Activated B cell treated with CpG ODN at 0.5 μM for 24 hours (primary cell): ENCODE measurements at regions not wholly inside any gene's neighbourhood (a gene's known extent, or its start where the extent isn't known, plus 50 kb on each side); places are given as distances from the start of the nearest gene placed in this dataset.
"Not testable (repeated sequence)": the region's sequence is repeated elsewhere in the genome, so short reads cannot be mapped to it uniquely, and the experiment has no call there.

Experiments
- ATAC-seq: fragments of 200-7000 bp; cut with Tn5 transposase; one replicate; pipeline ENCODE4 v1.10.0; 2021; ENCODE audit warnings: low read depth, mild to moderate bottlenecking, moderate library complexity
- CTCF ChIA-PET: fragments of 350-600 bp; sonication (Branson Sonifier 250); formaldehyde crosslinking; loops from one replicate; lab custom pipeline; 2021; ENCODE audit warnings: antibody characterized with exemption; lab: Charles Lee
- POLR2A ChIA-PET: fragments of 350-600 bp; sonication (Branson Sonifier 250); formaldehyde crosslinking; loops from one replicate; lab custom pipeline; 2021; ENCODE audit warnings: antibody characterized with exemption; lab: Charles Lee
- DNase-seq: peaks from one replicate; pipeline ENCODE4 v3.0.0; 2022
- H3K27ac Mint-ChIP-seq: one replicate; pipeline ENCODE4 v1.8.0; 2020; ENCODE audit warnings: mixed read lengths
- H3K27me3 Mint-ChIP-seq: one replicate; pipeline ENCODE4 v1.8.0; 2021; ENCODE audit warnings: mixed read lengths
- H3K36me3 Mint-ChIP-seq: one replicate; pipeline ENCODE4 v1.8.0; 2021; ENCODE audit warnings: low read depth, mixed read lengths
- H3K4me1 Mint-ChIP-seq: one replicate; pipeline ENCODE4 v1.8.0; 2021; ENCODE audit warnings: mixed read lengths
- H3K4me3 Mint-ChIP-seq: one replicate; pipeline ENCODE4 v1.8.0; 2020; ENCODE audit warnings: mild to moderate bottlenecking, mixed read lengths
- H3K9me3 Mint-ChIP-seq: one replicate; pipeline ENCODE4 v1.8.0; 2020; ENCODE audit warnings: mixed read lengths
- CTCF ChIP-seq: fragments of 200-600 bp; IDR thresholded peaks from one replicate; pipeline ENCODE4 v1.8.0; 2022; ENCODE audit warnings: antibody characterized with exemption, mild to moderate bottlenecking
- intact Hi-C: fragments of 100-400 bp; cut with micrococcal nuclease; formaldehyde crosslinking; loops from one replicate; pipeline ENCODE4 v1.15.1; 2024

GRCh38 chr9:113678859-113679256, 197.3 kb upstream of the ZNF618 start:
- no peak overlapping the region for H3K4me3 Mint-ChIP-seq
- ATAC-seq (no peak), DNase-seq (no peak)
- no peak for TF ChIP-seq CTCF
- CTCF ChIA-PET, result no interaction called here
- no peak overlapping the region for H3K27ac Mint-ChIP-seq
- H3K4me1 Mint-ChIP-seq, result peaks cover 8% of the 10 kb centered on the region
- H3K9me3 Mint-ChIP-seq, result no peaks in the 10 kb centered on the region
- peaks cover 61% of the 10 kb centered on the region for H3K27me3 Mint-ChIP-seq
- no peaks in the 10 kb centered on the region for H3K36me3 Mint-ChIP-seq
- POLR2A ChIA-PET, result no interaction called here
- intact Hi-C loops, result no loop called here

GRCh38 chr9:113682297-113682771, 193.8 kb upstream of the ZNF618 start:
- no peak overlapping the region for H3K4me3 Mint-ChIP-seq
- H3K27ac Mint-ChIP-seq, result no peak overlapping the region
- CTCF ChIA-PET, result no interaction called here
- H3K27me3 Mint-ChIP-seq, result peaks cover 48% of the 10 kb centered on the region
- POLR2A ChIA-PET, result no interaction called here
- peaks cover 13% of the 10 kb centered on the region for H3K9me3 Mint-ChIP-seq
- no peak for DNase-seq
- peaks cover 2% of the 10 kb centered on the region for H3K4me1 Mint-ChIP-seq
- no peaks in the 10 kb centered on the region for H3K36me3 Mint-ChIP-seq
- intact Hi-C loops, result loop anchor here (5.0 kb wide), 1 partner anchor 195 kb away; the partner anchor contains the start of gene ZNF618
- no peak for ATAC-seq
- no peak for TF ChIP-seq CTCF

- H3K4me3 Mint-ChIP-seq, CTCF ChIA-PET, POLR2A ChIA-PET, H3K4me1 Mint-ChIP-seq, intact Hi-C loops, H3K36me3 Mint-ChIP-seq, DNase-seq, ATAC-seq, H3K27ac Mint-ChIP-seq: not testable (repeated sequence)
- peaks cover 13% of the 10 kb centered on the region for H3K9me3 Mint-ChIP-seq
- H3K27me3 Mint-ChIP-seq, result peaks cover 46% of the 10 kb centered on the region
These were observed 190.5 kb upstream of the ZNF618 start for GRCh38 chr9:113685636-113686035.

- POLR2A ChIA-PET, result no interaction called here
- CTCF ChIA-PET, result no interaction called here
- Mint-ChIP-seq H3K4me3 (no peak overlapping the region), H3K27ac (no peak overlapping the region), H3K27me3 (peaks cover 41% of the 10 kb centered on the region), H3K9me3 (peaks cover 13% of the 10 kb centered on the region), H3K36me3 (no peaks in the 10 kb centered on the region), H3K4me1 (peaks cover 3% of the 10 kb centered on the region)
- no peak for TF ChIP-seq CTCF
- intact Hi-C loops, result no loop called here
- ATAC-seq (no peak), DNase-seq (no peak)
These were observed 188.9 kb upstream of the ZNF618 start for GRCh38 chr9:113687107-113687679.

GRCh38 chr9:113687680-113688371, 188.3 kb upstream of the ZNF618 start:
- ChIA-PET POLR2A (no interaction called here), CTCF (no interaction called here)
- Mint-ChIP-seq H3K27me3 (peaks cover 36% of the 10 kb centered on the region), H3K27ac (no peak overlapping the region), H3K4me3 (no peak overlapping the region), H3K9me3 (peaks cover 13% of the 10 kb centered on the region), H3K4me1 (peaks cover 3% of the 10 kb centered on the region), H3K36me3 (no peaks in the 10 kb centered on the region)
- ATAC-seq (no peak), DNase-seq (no peak)
- TF ChIP-seq CTCF, result no peak
- intact Hi-C loops, result no loop called here
